B cell (primary cell): ENCODE measurements at regions not wholly inside any gene's neighbourhood (a gene's known extent, or its start where the extent isn't known, plus 50 kb on each side); places are given as distances from the start of the nearest gene placed in this dataset.

Experiments used
- ATAC-seq: fragments of 200-7000 bp; cut with Tn5 transposase; one replicate; pipeline ENCODE4 v1.10.0; 2021; ENCODE audit warnings: low read depth, mild to moderate bottlenecking, moderate number of reproducible peaks, moderate library complexity
- CTCF ChIA-PET: fragments of 350-600 bp; sonication (Branson Sonifier 250); formaldehyde crosslinking; loops from one replicate; lab custom pipeline; 2021; ENCODE audit warnings: antibody characterized with exemption, inconsistent platforms; lab: Charles Lee
- POLR2A ChIA-PET: fragments of 350-600 bp; sonication (Branson Sonifier 250); formaldehyde crosslinking; loops from one replicate; lab custom pipeline; 2021; ENCODE audit warnings: antibody characterized with exemption; lab: Charles Lee
- DNase-seq: peaks from one replicate; pipeline ENCODE4 v3.0.0; 2013
- H2AFZ ChIP-seq: 2 replicates; pipeline ENCODE4 v1.6.1; 2012; ENCODE audit warnings: mild to moderate bottlenecking, low read depth, low read length; ENCODE audit not compliant: insufficient read depth, poor library complexity, severe bottlenecking
- H3K27ac ChIP-seq, 2 donors: 1 replicate in 1 of 2; 2 replicates in 1 of 2; pipeline ENCODE4 v1.5.1; 2012 to 2013; ENCODE audit warnings: low read length in 2 of 2, mild to moderate bottlenecking in 2 of 2, moderate library complexity in 1 of 2
- H3K27me3 ChIP-seq, 4 experiments: fragments of 200-600 bp in 1 of 4; sonication (generic) in 1 of 4; replicated peaks in 1 of 4; 1 replicate in 2 of 4; 2 replicates in 2 of 4; pipeline versions ENCODE4 v1.6.1 to v1.7.0; 2013 to 2016; ENCODE audit warnings: low read length in 3 of 4, mild to moderate bottlenecking in 2 of 4, mixed read lengths in 1 of 4, moderate library complexity in 1 of 4; ENCODE audit not compliant: insufficient read depth in 4 of 4, control insufficient read depth in 3 of 4; ENCODE audit errors: control extremely low read depth in 1 of 4
- H3K36me3 ChIP-seq, 2 experiments: replicated peaks in 1 of 2; 1 replicate in 1 of 2; 2 replicates in 1 of 2; pipeline versions ENCODE4 v1.6.1 to v1.7.1; 2013; ENCODE audit warnings: low read length in 1 of 2; ENCODE audit not compliant: insufficient read depth in 2 of 2, control insufficient read depth in 1 of 2; ENCODE audit errors: control extremely low read depth in 1 of 2, extremely low read depth in 1 of 2
- H3K4me1 ChIP-seq, 2 donors: fragments of 200-600 bp in 1 of 2; sonication (generic) in 1 of 2; 1 replicate in 1 of 2; 2 replicates in 1 of 2; pipeline versions ENCODE4 v1.5.1 to v1.6.1; 2013 to 2017; ENCODE audit warnings: low read length in 2 of 2; ENCODE audit not compliant: control insufficient read depth in 2 of 2, insufficient read depth in 2 of 2
- H3K4me2 ChIP-seq: replicated peaks from 2 replicates; pipeline ENCODE3; 2012; ENCODE audit warnings: mild to moderate bottlenecking, low read depth, low read length; ENCODE audit not compliant: poor library complexity, severe bottlenecking
- H3K4me3 ChIP-seq, 5 experiments: fragments of 200-600 bp in 1 of 5; sonication (generic) in 1 of 5; 1 replicate in 3 of 5; 2 replicates in 2 of 5; pipeline versions ENCODE4 v1.5.1 to v1.7.0; 2011 to 2016; ENCODE audit warnings: low read length in 4 of 5, mild to moderate bottlenecking in 4 of 5, low read depth in 2 of 5, control low read depth in 1 of 5, moderate library complexity in 1 of 5; ENCODE audit not compliant: insufficient read depth in 1 of 5; ENCODE audit errors: control extremely low read depth in 1 of 5, extremely low read depth in 1 of 5
- H3K79me2 ChIP-seq: fragments of 200-600 bp; sonication (generic); one replicate; pipeline ENCODE4 v1.6.0; 2016; ENCODE audit warnings: low read length; ENCODE audit not compliant: control insufficient read depth, insufficient read depth
- H3K9ac ChIP-seq: fragments of 200-600 bp; sonication (generic); 2 replicates; pipeline ENCODE4 v1.6.1; 2017; ENCODE audit warnings: mild to moderate bottlenecking, low read length, moderate library complexity
- H3K9me3 ChIP-seq, 3 donors: one replicate each; pipeline versions ENCODE4 v1.6.1 to v1.7.1; 2013; ENCODE audit warnings: low read length in 2 of 3; ENCODE audit not compliant: control insufficient read depth in 2 of 3, insufficient read depth in 1 of 3; ENCODE audit errors: control extremely low read depth in 1 of 3
- H4K20me1 ChIP-seq: 2 replicates; pipeline ENCODE4 v1.6.0; 2012; ENCODE audit warnings: mild to moderate bottlenecking, low read length; ENCODE audit not compliant: insufficient read depth, control insufficient read depth, poor library complexity, severe bottlenecking
- H3K27ac Mint-ChIP-seq: one replicate; pipeline ENCODE4 v1.8.0; 2021; ENCODE audit warnings: mixed read lengths
- H3K27me3 Mint-ChIP-seq: one replicate; pipeline ENCODE4 v1.8.0; 2021; ENCODE audit warnings: mixed read lengths
- H3K4me1 Mint-ChIP-seq: one replicate; pipeline ENCODE4 v1.8.0; 2021; ENCODE audit warnings: mixed read lengths
- H3K4me3 Mint-ChIP-seq: one replicate; pipeline ENCODE4 v1.8.0; 2021; ENCODE audit warnings: mixed read lengths
- H3K9me3 Mint-ChIP-seq: one replicate; pipeline ENCODE4 v1.8.0; 2022; ENCODE audit warnings: mixed read lengths; ENCODE audit not compliant: insufficient read depth
- EZH2 ChIP-seq: IDR thresholded peaks from 2 replicates; pipeline ENCODE4 v1.6.1; 2012; ENCODE audit warnings: borderline replicate concordance, low read depth, mild to moderate bottlenecking, moderate library complexity, low read length; ENCODE audit not compliant: insufficient read depth, poor library complexity, severe bottlenecking
- WGBS: methylation state at CpG from one replicate; pipeline ENCODE4 v1.1.5; 2013; ENCODE audit warnings: missing lambda C conversion rate; ENCODE audit not compliant: insufficient coverage; 5-methylcytosine and 5-hydroxymethylcytosine counted together
- intact Hi-C: fragments of 100-400 bp; cut with micrococcal nuclease; formaldehyde crosslinking; loops from one replicate; pipeline ENCODE4 v1.10.0; 2022
- TF ChIP-seq, protein P1 (sequence below): fragments of 200-600 bp; IDR thresholded peaks from one replicate; pipeline ENCODE4 v1.8.0; 2022; ENCODE audit warnings: antibody characterized with exemption, mild to moderate bottlenecking

DNA sequence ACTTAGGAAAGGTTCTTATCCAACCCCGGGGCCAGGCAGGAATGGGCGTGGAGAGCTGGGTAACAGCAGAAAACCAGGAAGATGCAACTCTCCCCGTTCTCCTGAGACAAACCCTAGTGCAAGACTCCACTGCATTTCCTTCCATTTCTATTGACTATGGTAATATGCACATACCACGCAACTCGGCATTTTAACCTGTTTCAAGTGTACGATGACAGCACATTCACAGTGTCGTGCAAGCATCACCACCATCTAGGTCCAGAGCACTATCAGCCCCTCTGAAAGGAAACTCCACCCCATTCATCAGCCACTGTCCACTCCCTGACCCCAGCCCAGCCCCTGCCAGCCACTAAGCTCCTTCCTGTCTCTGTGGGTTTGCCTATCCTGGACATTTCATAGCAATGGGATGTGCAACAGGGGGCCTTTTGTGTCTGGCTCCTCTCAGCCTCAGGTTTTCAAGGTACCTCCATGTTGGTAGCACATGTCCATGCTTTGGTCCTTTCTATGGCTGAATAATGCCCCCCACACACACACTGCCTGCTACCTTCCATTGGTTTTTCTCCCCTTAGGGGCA lies 441.9 kb downstream of the SOX9 start:
- Histone ChIP-seq H3K27me3 (no peaks in the 10 kb centered on the region), H3K79me2 (no peaks in the 10 kb centered on the region), H2AFZ (no peak overlapping the region), H3K4me1 (no peaks in the 10 kb centered on the region), H3K4me2 (no peak overlapping the region), H3K9me3 (no peaks in the 10 kb centered on the region), H4K20me1 (no peaks in the 10 kb centered on the region), H3K9ac (no peak overlapping the region), H3K4me3 (no peak overlapping the region), H3K27ac (no peak overlapping the region), H3K36me3 (no peaks in the 10 kb centered on the region)
- WGBS, result 91% methylated on average over 7 of the region's 7 CpGs
- TF ChIP-seq, protein P1, sequence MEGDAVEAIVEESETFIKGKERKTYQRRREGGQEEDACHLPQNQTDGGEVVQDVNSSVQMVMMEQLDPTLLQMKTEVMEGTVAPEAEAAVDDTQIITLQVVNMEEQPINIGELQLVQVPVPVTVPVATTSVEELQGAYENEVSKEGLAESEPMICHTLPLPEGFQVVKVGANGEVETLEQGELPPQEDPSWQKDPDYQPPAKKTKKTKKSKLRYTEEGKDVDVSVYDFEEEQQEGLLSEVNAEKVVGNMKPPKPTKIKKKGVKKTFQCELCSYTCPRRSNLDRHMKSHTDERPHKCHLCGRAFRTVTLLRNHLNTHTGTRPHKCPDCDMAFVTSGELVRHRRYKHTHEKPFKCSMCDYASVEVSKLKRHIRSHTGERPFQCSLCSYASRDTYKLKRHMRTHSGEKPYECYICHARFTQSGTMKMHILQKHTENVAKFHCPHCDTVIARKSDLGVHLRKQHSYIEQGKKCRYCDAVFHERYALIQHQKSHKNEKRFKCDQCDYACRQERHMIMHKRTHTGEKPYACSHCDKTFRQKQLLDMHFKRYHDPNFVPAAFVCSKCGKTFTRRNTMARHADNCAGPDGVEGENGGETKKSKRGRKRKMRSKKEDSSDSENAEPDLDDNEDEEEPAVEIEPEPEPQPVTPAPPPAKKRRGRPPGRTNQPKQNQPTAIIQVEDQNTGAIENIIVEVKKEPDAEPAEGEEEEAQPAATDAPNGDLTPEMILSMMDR, result no peak
- TF ChIP-seq EZH2, result no peak
- POLR2A ChIA-PET, result no interaction called here
- DNase-seq, result no peak
- intact Hi-C loops, result loop anchor here (5.0 to 10.0 kb wide), 2 partner anchors 595 to 692 kb away; no protein-coding TSS in a partner anchor
- Mint-ChIP-seq H3K9me3 (no peaks in the 10 kb centered on the region), H3K4me1 (no peaks in the 10 kb centered on the region), H3K27ac (no peak overlapping the region), H3K27me3 (no peaks in the 10 kb centered on the region), H3K4me3 (no peak overlapping the region)
- CTCF ChIA-PET, result interaction anchor here (0.6 kb wide), 1 partner anchor 1319 kb away, joined by 3 read pairs; no protein-coding TSS in a partner anchor
- no peak for ATAC-seq

DNA sequence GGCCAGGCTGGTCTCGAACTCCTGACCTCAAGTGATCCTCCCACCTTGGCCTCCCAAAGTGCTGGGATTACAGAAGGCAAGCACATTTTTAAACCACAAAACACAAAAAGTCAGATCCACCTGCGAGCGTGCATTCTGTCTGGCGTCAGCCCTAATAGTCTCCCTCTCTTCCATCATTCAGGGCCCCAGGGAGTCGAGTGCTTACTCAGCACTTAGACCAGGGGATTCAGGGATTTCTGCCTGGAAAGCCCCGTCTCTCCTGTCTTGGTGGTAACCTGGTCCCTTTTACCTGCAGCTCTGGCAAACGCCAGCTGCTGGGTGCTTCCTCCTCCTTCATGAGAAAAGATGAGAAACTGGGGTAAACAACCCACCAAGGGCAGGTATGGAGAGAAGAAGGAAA lies 443.1 kb downstream of the SOX9 start:
- no peaks in the 10 kb centered on the region for H3K9me3 Mint-ChIP-seq
- Histone ChIP-seq H3K9ac (no peak overlapping the region), H3K4me1 (no peaks in the 10 kb centered on the region), H3K27ac (no peak overlapping the region), H3K79me2 (no peaks in the 10 kb centered on the region), H3K4me2 (no peak overlapping the region), H3K9me3 (peaks cover 0 to 3% (median 0%) of the 10 kb centered on the region in 3 donors), H3K27me3 (no peaks in the 10 kb centered on the region), H3K4me3 (no peak overlapping the region), H4K20me1 (no peaks in the 10 kb centered on the region), H2AFZ (no peak overlapping the region), H3K36me3 (no peaks in the 10 kb centered on the region)
- intact Hi-C loops, result loop anchor here (5.0 to 10.0 kb wide), 2 partner anchors 593 to 691 kb away; no protein-coding TSS in a partner anchor
- WGBS, result 88% methylated on average over 6 of the region's 7 CpGs
- no peaks in the 10 kb centered on the region for H3K27me3 Mint-ChIP-seq
- no peak overlapping the region for H3K27ac Mint-ChIP-seq
- DNase-seq, result no peak
- no peak overlapping the region for H3K4me3 Mint-ChIP-seq
- CTCF ChIA-PET, result no interaction called here
- no peaks in the 10 kb centered on the region for H3K4me1 Mint-ChIP-seq
- POLR2A ChIA-PET, result no interaction called here
- no peak for ATAC-seq
- TF ChIP-seq EZH2, result no peak
- TF ChIP-seq, protein P1, result no peak
